ENCODE measurements at regions not wholly inside any gene's neighbourhood (a gene's known extent, or its start where the extent isn't known, plus 50 kb on each side); places are given as distances from the start of the nearest gene placed in this dataset.

DNA sequence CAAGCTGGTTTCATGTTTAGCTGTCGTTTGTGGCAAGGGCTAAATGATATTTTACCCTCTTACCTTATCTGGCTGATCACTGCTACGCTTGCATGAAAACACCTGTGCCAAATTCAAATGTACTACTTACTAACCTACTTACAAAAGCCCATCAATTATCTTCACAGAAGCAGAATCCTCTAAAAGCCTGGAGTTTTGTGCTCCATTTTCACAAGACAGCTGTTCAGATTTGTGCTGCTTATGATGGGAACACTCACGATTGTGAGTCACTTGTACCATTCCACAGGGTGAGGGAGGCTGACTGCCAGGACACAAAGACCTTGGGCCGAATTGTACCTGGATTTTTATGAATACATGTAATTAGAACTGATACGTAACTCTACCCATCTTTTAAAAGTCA, 245.0 kb upstream of the NPY start:
- H3K4me2 ChIP-seq (ENCODE audit: low read length), result no peak overlapping the region
- H3K27ac ChIP-seq (ENCODE audit: low read length), result no peak overlapping the region
- no peaks in the 10 kb centered on the region for H4K20me1 ChIP-seq (ENCODE audit: insufficient read depth, low read length)
- no peaks in the 10 kb centered on the region for H3K27me3 ChIP-seq (ENCODE audit: low read depth, low read length)
- H3K9me3 ChIP-seq (ENCODE audit: insufficient read depth, low read length), result no peaks in the 10 kb centered on the region
- no peaks in the 10 kb centered on the region for H3K79me2 ChIP-seq (ENCODE audit: low read length)
- H3K4me1 ChIP-seq (ENCODE audit: low read length), result no peaks in the 10 kb centered on the region
- no peaks in the 10 kb centered on the region for H3K36me3 ChIP-seq (replicated peaks; ENCODE audit: low read depth, low read length)
- H3K4me3 ChIP-seq (ENCODE audit: low read length), result no peak overlapping the region
- no peak overlapping the region for H2AFZ ChIP-seq (ENCODE audit: low read depth, low read length)
- H3K9ac ChIP-seq (ENCODE audit: low read length), result no peak overlapping the region
- TF ChIP-seq, protein P1, sequence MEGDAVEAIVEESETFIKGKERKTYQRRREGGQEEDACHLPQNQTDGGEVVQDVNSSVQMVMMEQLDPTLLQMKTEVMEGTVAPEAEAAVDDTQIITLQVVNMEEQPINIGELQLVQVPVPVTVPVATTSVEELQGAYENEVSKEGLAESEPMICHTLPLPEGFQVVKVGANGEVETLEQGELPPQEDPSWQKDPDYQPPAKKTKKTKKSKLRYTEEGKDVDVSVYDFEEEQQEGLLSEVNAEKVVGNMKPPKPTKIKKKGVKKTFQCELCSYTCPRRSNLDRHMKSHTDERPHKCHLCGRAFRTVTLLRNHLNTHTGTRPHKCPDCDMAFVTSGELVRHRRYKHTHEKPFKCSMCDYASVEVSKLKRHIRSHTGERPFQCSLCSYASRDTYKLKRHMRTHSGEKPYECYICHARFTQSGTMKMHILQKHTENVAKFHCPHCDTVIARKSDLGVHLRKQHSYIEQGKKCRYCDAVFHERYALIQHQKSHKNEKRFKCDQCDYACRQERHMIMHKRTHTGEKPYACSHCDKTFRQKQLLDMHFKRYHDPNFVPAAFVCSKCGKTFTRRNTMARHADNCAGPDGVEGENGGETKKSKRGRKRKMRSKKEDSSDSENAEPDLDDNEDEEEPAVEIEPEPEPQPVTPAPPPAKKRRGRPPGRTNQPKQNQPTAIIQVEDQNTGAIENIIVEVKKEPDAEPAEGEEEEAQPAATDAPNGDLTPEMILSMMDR (IDR thresholded peaks at IDR 0.05; ENCODE audit: low read depth, low read length), result no peak
- TF ChIP-seq EZH2phosphoT487 (IDR thresholded peaks at IDR 0.05; ENCODE audit: low read depth), result no peak

DNA sequence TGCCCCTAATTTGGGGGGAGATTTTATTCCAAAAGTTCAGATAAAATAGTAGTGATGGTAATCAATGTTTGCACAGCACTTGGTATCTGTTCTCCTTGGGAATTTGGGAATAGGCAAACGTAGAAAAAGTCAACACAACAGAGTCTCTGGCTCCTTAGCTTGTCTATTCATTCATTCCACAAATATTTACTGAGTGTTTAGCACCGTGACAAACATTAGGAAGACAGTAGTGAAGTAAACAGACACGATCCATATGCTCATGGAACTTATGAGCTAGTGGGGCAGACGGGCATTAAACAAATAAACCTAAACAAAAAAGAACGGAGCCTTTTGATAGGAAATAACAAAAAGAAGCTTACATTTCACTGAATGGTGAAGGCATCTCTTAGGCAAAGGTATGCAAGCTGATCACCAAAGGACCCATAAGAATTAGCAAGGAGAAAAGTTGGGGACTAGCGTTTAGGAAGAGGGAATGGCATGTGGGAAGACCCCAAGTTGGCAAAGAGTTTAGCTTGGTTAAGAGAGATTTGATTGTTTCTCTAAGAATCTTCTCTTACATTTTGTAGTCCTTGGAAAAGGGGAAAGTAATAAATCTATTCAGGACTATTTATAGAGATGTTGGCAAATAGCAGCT, 243.9 kb upstream of the NPY start:
- H4K20me1 ChIP-seq (ENCODE audit: insufficient read depth, low read length), result no peaks in the 10 kb centered on the region
- H3K9me3 ChIP-seq (ENCODE audit: insufficient read depth, low read length), result no peaks in the 10 kb centered on the region
- no peaks in the 10 kb centered on the region for H3K27me3 ChIP-seq (ENCODE audit: low read depth, low read length)
- H3K36me3 ChIP-seq (replicated peaks; ENCODE audit: low read depth, low read length), result no peaks in the 10 kb centered on the region
- TF ChIP-seq, protein P1 (IDR thresholded peaks at IDR 0.05; ENCODE audit: low read depth, low read length), result no peak
- TF ChIP-seq EZH2phosphoT487 (IDR thresholded peaks at IDR 0.05; ENCODE audit: low read depth), result no peak
- no peaks in the 10 kb centered on the region for H3K4me1 ChIP-seq (ENCODE audit: low read length)
- H2AFZ ChIP-seq (ENCODE audit: low read depth, low read length), result no peak overlapping the region
- no peak overlapping the region for H3K4me2 ChIP-seq (ENCODE audit: low read length)
- no peak overlapping the region for H3K9ac ChIP-seq (ENCODE audit: low read length)
- H3K27ac ChIP-seq (ENCODE audit: low read length), result no peak overlapping the region
- H3K4me3 ChIP-seq (ENCODE audit: low read length), result no peak overlapping the region
- H3K79me2 ChIP-seq (ENCODE audit: low read length), result no peaks in the 10 kb centered on the region

DNA sequence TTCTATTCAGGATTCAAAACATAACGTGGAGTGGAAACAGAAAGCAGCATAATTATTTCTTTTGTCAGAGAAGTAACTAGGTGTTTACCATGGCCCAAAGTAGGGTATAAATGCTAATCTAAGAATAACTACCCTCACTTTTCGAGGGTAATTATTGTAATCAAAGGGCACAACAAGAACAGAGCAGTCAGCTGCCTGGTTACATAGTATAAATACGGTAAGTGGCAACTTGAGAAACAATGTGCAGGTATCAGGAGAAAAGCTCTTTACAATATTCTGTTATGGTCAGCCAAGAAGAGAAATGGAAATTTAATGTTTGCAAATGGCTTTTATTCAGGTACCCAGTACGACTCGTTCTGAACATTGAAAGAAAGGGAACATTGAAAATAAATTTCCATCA, 242.0 kb upstream of the NPY start:
- H3K36me3 ChIP-seq (replicated peaks; ENCODE audit: low read depth, low read length), result no peaks in the 10 kb centered on the region
- H3K4me3 ChIP-seq (ENCODE audit: low read length), result no peak overlapping the region
- H3K9me3 ChIP-seq (ENCODE audit: insufficient read depth, low read length), result no peaks in the 10 kb centered on the region
- no peak overlapping the region for H2AFZ ChIP-seq (ENCODE audit: low read depth, low read length)
- H4K20me1 ChIP-seq (ENCODE audit: insufficient read depth, low read length), result no peaks in the 10 kb centered on the region
- no peak overlapping the region for H3K9ac ChIP-seq (ENCODE audit: low read length)
- TF ChIP-seq, protein P1 (IDR thresholded peaks at IDR 0.05; ENCODE audit: low read depth, low read length), result no peak
- no peak for TF ChIP-seq EZH2phosphoT487 (IDR thresholded peaks at IDR 0.05; ENCODE audit: low read depth)
- no peaks in the 10 kb centered on the region for H3K4me1 ChIP-seq (ENCODE audit: low read length)
- no peak overlapping the region for H3K4me2 ChIP-seq (ENCODE audit: low read length)
- no peak overlapping the region for H3K27ac ChIP-seq (ENCODE audit: low read length)
- H3K27me3 ChIP-seq (ENCODE audit: low read depth, low read length), result no peaks in the 10 kb centered on the region
- no peaks in the 10 kb centered on the region for H3K79me2 ChIP-seq (ENCODE audit: low read length)

DNA sequence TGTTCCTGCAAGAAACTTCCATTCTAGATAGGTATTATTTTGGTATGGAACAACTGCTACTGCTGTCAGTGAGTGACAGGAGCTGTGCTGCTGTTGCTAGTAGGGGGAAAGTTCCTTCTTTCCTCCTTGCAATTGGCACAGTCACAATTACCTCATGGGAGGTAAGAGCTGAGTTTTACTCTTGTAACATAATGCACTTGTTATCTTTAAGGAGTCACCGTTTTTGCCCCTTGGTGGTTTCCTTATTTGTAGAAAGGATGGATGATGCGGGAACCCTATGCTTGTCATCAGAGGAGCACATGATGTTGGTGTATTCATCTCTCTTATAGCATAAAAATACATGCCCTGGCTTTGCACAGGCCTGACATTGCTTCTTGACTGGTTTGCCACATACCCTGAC, 234.7 kb upstream of the NPY start:
- Histone ChIP-seq H3K4me2 (ENCODE audit: low read length) (no peak overlapping the region), H3K4me3 (ENCODE audit: low read length) (no peak overlapping the region), H3K79me2 (ENCODE audit: low read length) (no peaks in the 10 kb centered on the region), H3K4me1 (ENCODE audit: low read length) (no peaks in the 10 kb centered on the region), H3K9me3 (ENCODE audit: insufficient read depth, low read length) (no peaks in the 10 kb centered on the region), H3K9ac (ENCODE audit: low read length) (no peak overlapping the region), H4K20me1 (ENCODE audit: insufficient read depth, low read length) (no peaks in the 10 kb centered on the region), H3K36me3 (replicated peaks; ENCODE audit: low read depth, low read length) (no peaks in the 10 kb centered on the region), H3K27ac (ENCODE audit: low read length) (no peak overlapping the region), H2AFZ (ENCODE audit: low read depth, low read length) (no peak overlapping the region), H3K27me3 (ENCODE audit: low read depth, low read length) (0 out of 2 replicates have a peak, but pooled peaks cover 8% of the 10 kb centered on the region)
- no peak for TF ChIP-seq EZH2phosphoT487 (IDR thresholded peaks at IDR 0.05; ENCODE audit: low read depth)
- TF ChIP-seq, protein P1 (IDR thresholded peaks at IDR 0.05; ENCODE audit: low read depth, low read length), result no peak
